Calu3 (cell line): ENCODE measurements at regions not wholly inside any gene's neighbourhood (a gene's known extent, or its start where the extent isn't known, plus 50 kb on each side); places are given as distances from the start of the nearest gene placed in this dataset.
A peak's percentile ranks its signal among the peaks of the same experiment; 100 is the strongest.

Source experiments
- BruUV-seq: library from RNA; stranded (reverse); fragments of 400-500 nt; replicated peaks from 2 replicates; lab custom pipeline; 2021; lab: Mats Ljungman, UMichigan
- CTCF ChIA-PET: fragments of 300-600 bp; sonication (Branson Sonifier 250); formaldehyde crosslinking; loops from one replicate; lab custom pipeline; 2022; ENCODE audit warnings: antibody characterized with exemption; lab: Charles Lee
- DNase-seq: peaks from one replicate; pipeline ENCODE4 v3.0.0; 2022
- H3K27ac Mint-ChIP-seq: one replicate; pipeline ENCODE4 v1.8.0; 2022; ENCODE audit warnings: mixed read lengths; ENCODE audit not compliant: unreplicated experiment
- H3K27me3 Mint-ChIP-seq: one replicate; pipeline ENCODE4 v1.8.0; 2022; ENCODE audit warnings: mixed read lengths; ENCODE audit not compliant: unreplicated experiment
- H3K36me3 Mint-ChIP-seq: one replicate; pipeline ENCODE4 v1.8.0; 2022; ENCODE audit warnings: mild to moderate bottlenecking, moderate library complexity, mixed read lengths; ENCODE audit not compliant: insufficient read depth, unreplicated experiment
- H3K4me1 Mint-ChIP-seq: one replicate; pipeline ENCODE4 v1.8.0; 2022; ENCODE audit warnings: mild to moderate bottlenecking, low read depth, mixed read lengths; ENCODE audit not compliant: unreplicated experiment
- H3K4me3 Mint-ChIP-seq: one replicate; pipeline ENCODE4 v1.8.0; 2022; ENCODE audit warnings: mild to moderate bottlenecking, low read depth, moderate library complexity, mixed read lengths; ENCODE audit not compliant: unreplicated experiment
- H3K9me3 Mint-ChIP-seq: one replicate; pipeline ENCODE4 v1.8.0; 2022; ENCODE audit warnings: low read depth, mixed read lengths; ENCODE audit not compliant: unreplicated experiment
- intact Hi-C: fragments of 100-400 bp; cut with micrococcal nuclease; formaldehyde crosslinking; loops from one replicate; pipeline ENCODE4 v1.10.0; 2022; ENCODE audit not compliant: unreplicated experiment
- TF ChIP-seq, protein P1 (sequence below): fragments of 200-600 bp; IDR thresholded peaks from one replicate; pipeline ENCODE4 v1.8.0; 2022; ENCODE audit warnings: antibody characterized with exemption; ENCODE audit not compliant: unreplicated experiment

DNA sequence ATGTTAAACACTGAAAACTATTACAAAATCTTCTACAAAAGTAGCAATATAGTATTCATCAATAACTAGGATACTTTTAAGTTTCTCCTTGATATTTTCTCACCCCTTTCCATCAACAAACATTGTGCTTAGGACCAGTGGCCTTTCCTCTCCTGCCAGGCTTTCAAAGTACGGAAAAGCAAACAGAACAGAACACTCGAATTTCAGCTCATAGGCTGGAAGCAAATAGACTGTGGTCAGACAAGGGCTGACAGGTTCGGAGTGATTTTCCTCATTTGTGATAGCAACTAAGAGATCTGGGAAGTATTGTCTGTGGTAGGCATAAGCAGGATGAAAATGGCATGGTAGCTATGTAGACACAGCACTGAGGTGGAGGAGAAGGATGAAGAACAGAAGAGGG lies 68.6 kb upstream of the SORBS2 start:
- Mint-ChIP-seq H3K27me3 (no peaks in the 10 kb centered on the region), H3K4me3 (peak overlapping the region; percentile 9), H3K9me3 (no peaks in the 10 kb centered on the region), H3K4me1 (peaks cover 26% of the 10 kb centered on the region), H3K36me3 (peaks cover 4% of the 10 kb centered on the region), H3K27ac (peak overlapping the region; percentile 31)
- CTCF ChIA-PET = interaction anchor here (0.7 kb wide), 1 partner anchor 76 kb away, joined by 3 read pairs; no protein-coding TSS in a partner anchor
- TF ChIP-seq, protein P1, sequence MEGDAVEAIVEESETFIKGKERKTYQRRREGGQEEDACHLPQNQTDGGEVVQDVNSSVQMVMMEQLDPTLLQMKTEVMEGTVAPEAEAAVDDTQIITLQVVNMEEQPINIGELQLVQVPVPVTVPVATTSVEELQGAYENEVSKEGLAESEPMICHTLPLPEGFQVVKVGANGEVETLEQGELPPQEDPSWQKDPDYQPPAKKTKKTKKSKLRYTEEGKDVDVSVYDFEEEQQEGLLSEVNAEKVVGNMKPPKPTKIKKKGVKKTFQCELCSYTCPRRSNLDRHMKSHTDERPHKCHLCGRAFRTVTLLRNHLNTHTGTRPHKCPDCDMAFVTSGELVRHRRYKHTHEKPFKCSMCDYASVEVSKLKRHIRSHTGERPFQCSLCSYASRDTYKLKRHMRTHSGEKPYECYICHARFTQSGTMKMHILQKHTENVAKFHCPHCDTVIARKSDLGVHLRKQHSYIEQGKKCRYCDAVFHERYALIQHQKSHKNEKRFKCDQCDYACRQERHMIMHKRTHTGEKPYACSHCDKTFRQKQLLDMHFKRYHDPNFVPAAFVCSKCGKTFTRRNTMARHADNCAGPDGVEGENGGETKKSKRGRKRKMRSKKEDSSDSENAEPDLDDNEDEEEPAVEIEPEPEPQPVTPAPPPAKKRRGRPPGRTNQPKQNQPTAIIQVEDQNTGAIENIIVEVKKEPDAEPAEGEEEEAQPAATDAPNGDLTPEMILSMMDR = no peak
- intact Hi-C loops = loop anchor here (5.0 kb wide), 1 partner anchor 228 kb away; no protein-coding TSS in a partner anchor
- BruUV-seq = no TSS peak
- DNase-seq = no peak

DNA sequence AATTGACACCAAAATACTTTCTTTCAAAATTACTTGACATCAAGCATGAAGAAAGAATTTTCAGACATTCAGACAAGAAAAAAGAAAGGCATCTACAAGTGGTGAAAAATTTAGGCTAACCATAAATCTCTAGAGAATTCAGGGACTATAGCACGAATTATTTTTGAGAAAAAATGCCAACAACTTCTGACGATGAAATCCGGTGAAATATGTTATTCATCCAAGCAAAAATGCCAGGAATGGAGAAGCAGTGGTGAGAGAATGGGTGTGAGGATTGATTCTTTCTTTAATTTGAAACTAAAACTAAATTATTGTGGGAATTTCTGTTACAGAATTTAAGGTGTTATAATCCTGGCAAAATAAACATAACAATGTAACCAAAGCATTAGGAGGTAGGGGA lies 69.4 kb upstream of the SORBS2 start:
- Mint-ChIP-seq H3K27ac (peak overlapping the region; percentile 5), H3K4me3 (no peak overlapping the region), H3K36me3 (peaks cover 4% of the 10 kb centered on the region), H3K27me3 (no peaks in the 10 kb centered on the region), H3K9me3 (no peaks in the 10 kb centered on the region), H3K4me1 (peaks cover 17% of the 10 kb centered on the region)
- TF ChIP-seq, protein P1 = no peak
- no peak for DNase-seq
- intact Hi-C loops = loop anchor here (5.0 kb wide), 1 partner anchor 229 kb away; no protein-coding TSS in a partner anchor
- CTCF ChIA-PET = no interaction called here
- BruUV-seq = no TSS peak

DNA sequence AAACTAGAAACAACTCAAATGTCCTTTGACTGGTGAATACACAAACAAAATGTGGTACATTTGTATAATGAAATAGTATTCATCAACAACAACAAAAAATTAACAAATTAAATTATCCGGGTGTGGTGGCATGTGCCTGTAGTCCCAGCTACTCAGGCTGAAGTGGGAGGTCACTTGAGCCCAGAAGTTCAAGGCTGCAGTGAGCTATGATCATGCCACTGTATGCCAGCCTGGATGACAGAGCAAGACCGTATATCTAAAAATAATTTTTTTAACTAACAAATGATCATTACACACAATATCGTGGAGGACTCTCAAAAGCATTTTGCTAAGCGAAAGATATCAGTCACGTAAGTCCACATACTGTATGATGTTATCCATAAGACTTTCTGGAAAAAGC lies 71.6 kb upstream of the SORBS2 start:
- peaks cover 17% of the 10 kb centered on the region for H3K4me1 Mint-ChIP-seq
- CTCF ChIA-PET = no interaction called here
- no peak for DNase-seq
- H3K27me3 Mint-ChIP-seq = no peaks in the 10 kb centered on the region
- H3K36me3 Mint-ChIP-seq = peaks cover under 1% of the 10 kb centered on the region
- H3K27ac Mint-ChIP-seq = no peak overlapping the region
- intact Hi-C loops = loop anchor here (5.0 kb wide), 1 partner anchor 231 kb away; no protein-coding TSS in a partner anchor
- no TSS peak for BruUV-seq
- TF ChIP-seq, protein P1 = no peak
- H3K9me3 Mint-ChIP-seq = no peaks in the 10 kb centered on the region
- H3K4me3 Mint-ChIP-seq = no peak overlapping the region

DNA sequence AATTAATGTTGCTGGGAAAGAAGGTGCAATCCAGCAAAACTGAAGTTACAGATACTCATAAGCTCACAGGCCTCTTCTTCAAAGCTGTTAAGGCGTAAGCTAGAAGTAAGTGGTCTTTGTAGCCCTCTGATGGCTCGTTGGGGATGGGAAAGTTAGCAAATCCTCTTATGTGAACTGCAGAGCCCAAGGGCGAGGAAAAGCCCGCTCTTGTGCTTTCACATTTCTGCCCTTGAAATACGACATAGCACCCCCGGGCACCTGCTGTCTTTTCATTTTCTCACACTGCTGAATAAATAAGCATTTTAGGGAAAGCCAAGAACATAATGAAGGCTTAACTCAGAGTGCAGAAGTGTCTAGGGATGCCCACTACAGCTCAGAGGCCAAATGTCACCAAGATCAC lies 73.1 kb upstream of the SORBS2 start:
- no peaks in the 10 kb centered on the region for H3K9me3 Mint-ChIP-seq
- TF ChIP-seq, protein P1 = no peak
- no peak overlapping the region for H3K27ac Mint-ChIP-seq
- H3K36me3 Mint-ChIP-seq = no peaks in the 10 kb centered on the region
- BruUV-seq = no TSS peak
- CTCF ChIA-PET = no interaction called here
- no peaks in the 10 kb centered on the region for H3K27me3 Mint-ChIP-seq
- intact Hi-C loops = no loop called here
- peaks cover 17% of the 10 kb centered on the region for H3K4me1 Mint-ChIP-seq
- H3K4me3 Mint-ChIP-seq = no peak overlapping the region
- DNase-seq = no peak
